Esophagus squamous epithelium (tissue), 5 donors: ENCODE measurements at regions not wholly inside any gene's neighbourhood (a gene's known extent, or its start where the extent isn't known, plus 50 kb on each side); places are given as distances from the start of the nearest gene placed in this dataset.

Experiments used
- DNase-seq: peaks from one replicate; lab custom pipeline; 2025; lab: John Stamatoyannopoulos, UW
- H3K27ac ChIP-seq, 4 donors: fragments of 200-600 bp; sonication (generic); one replicate each; pipeline ENCODE4 v1.5.1; 2016 to 2019; ENCODE audit warnings: mild to moderate bottlenecking in 1 of 4
- H3K27me3 ChIP-seq, 4 donors: fragments of 200-600 bp; sonication (generic); 1 replicate in 3 of 4; 2 replicates in 1 of 4; pipeline versions ENCODE4 v1.5.1 to v1.6.0; 2017 to 2021; ENCODE audit warnings: antibody characterized with exemption in 1 of 4
- H3K36me3 ChIP-seq, 3 donors: fragments of 200-600 bp; sonication (generic); one replicate each; pipeline ENCODE4 v1.5.1; 2016 to 2019
- H3K4me1 ChIP-seq, 3 donors: fragments of 200-600 bp; sonication (generic); one replicate each; pipeline ENCODE4 v1.5.1; 2017 to 2019
- H3K4me3 ChIP-seq, 4 donors: fragments of 200-600 bp; sonication (generic); 1 replicate in 3 of 4; 2 replicates in 1 of 4; pipeline ENCODE4 v1.5.1; 2016 to 2019; ENCODE audit warnings: mild to moderate bottlenecking in 2 of 4, moderate library complexity in 1 of 4
- H3K9me3 ChIP-seq, 3 donors: fragments of 200-600 bp; sonication (generic); one replicate each; pipeline ENCODE4 v1.5.1; 2016 to 2019
- CTCF ChIP-seq, 6 experiments: fragments of 450-650 bp in 4 of 6; fragments of 200-600 bp in 2 of 6; sonication (generic) in 2 of 6; IDR thresholded peaks; one replicate each; pipeline ENCODE4 v1.5.1; 2016 to 2019; ENCODE audit warnings: antibody characterized with exemption in 6 of 6, mild to moderate bottlenecking in 4 of 6, moderate library complexity in 4 of 6
- POLR2A ChIP-seq, 4 donors: fragments of 450-650 bp; IDR thresholded peaks; one replicate each; pipeline ENCODE4 v1.6.1; 2017; ENCODE audit warnings: antibody characterized with exemption in 4 of 4, mild to moderate bottlenecking in 4 of 4, moderate library complexity in 3 of 4
- WGBS, 2 donors: methylation state at CpG; one replicate each; pipeline ENCODE4 v1.1.5; 2018; 5-methylcytosine and 5-hydroxymethylcytosine counted together
- intact Hi-C: fragments of 100-400 bp; cut with DNase I; formaldehyde crosslinking; loops from one replicate; pipeline ENCODE4 v1.15.0; 2022
- donor health status: DM: yes; HTN: yes; CAD: no.

- Histone ChIP-seq H3K9me3 (no peaks in the 10 kb centered on the region), H3K27me3 (no peaks in the 10 kb centered on the region), H3K4me1 (no peaks in the 10 kb centered on the region), H3K4me3 (no peak overlapping the region), H3K27ac (no peak overlapping the region), H3K36me3 (no peaks in the 10 kb centered on the region)
- no peak for TF ChIP-seq CTCF (IDR thresholded peaks at IDR 0.05)
- no peak for TF ChIP-seq POLR2A (IDR thresholded peaks at IDR 0.05)
- intact Hi-C loops, result no loop called here
- no peak for DNase-seq
- WGBS, 2 donors, result 55 to 63% methylated on average over 2 of the region's 2 CpGs
Observed at GRCh38 chr13:87311165-87311564, 360.0 kb upstream of the SLITRK5 start.

GRCh38 chr13:87314822-87315221 is 356.3 kb upstream of the SLITRK5 start:
- Histone ChIP-seq H3K36me3 (no peaks in the 10 kb centered on the region), H3K4me1 (no peaks in the 10 kb centered on the region), H3K27me3 (no peaks in the 10 kb centered on the region), H3K4me3 (no peak overlapping the region), H3K9me3 (no peaks in the 10 kb centered on the region), H3K27ac (no peak overlapping the region)
- intact Hi-C loops, result no loop called here
- WGBS, 2 donors, result 43 to 75% methylated on average over 1 of the region's 1 CpG
- TF ChIP-seq CTCF (IDR thresholded peaks at IDR 0.05) (no peak), POLR2A (IDR thresholded peaks at IDR 0.05) (no peak)
- DNase-seq, result no peak

- Histone ChIP-seq H3K36me3 (no peaks in the 10 kb centered on the region), H3K27ac (no peak overlapping the region), H3K4me1 (no peaks in the 10 kb centered on the region), H3K9me3 (no peaks in the 10 kb centered on the region), H3K27me3 (no peaks in the 10 kb centered on the region), H3K4me3 (no peak overlapping the region)
- DNase-seq, result no peak
- 75 to 89% methylated on average over 3 of the region's 3 CpGs for WGBS, 2 donors
- no peak for TF ChIP-seq CTCF (IDR thresholded peaks at IDR 0.05)
- no peak for TF ChIP-seq POLR2A (IDR thresholded peaks at IDR 0.05)
- intact Hi-C loops, result no loop called here
Observed at GRCh38 chr13:87322386-87322785, 348.8 kb upstream of the SLITRK5 start.

GRCh38 chr13:87324558-87324957 is 346.6 kb upstream of the SLITRK5 start:
- H3K9me3 ChIP-seq, result no peaks in the 10 kb centered on the region
- no peaks in the 10 kb centered on the region for H3K36me3 ChIP-seq
- no peak for TF ChIP-seq CTCF (IDR thresholded peaks at IDR 0.05)
- TF ChIP-seq POLR2A (IDR thresholded peaks at IDR 0.05), result no peak
- no peaks in the 10 kb centered on the region for H3K27me3 ChIP-seq
- intact Hi-C loops, result no loop called here
- 75 to 78% methylated on average over 3 of the region's 3 CpGs for WGBS, 2 donors
- no peak overlapping the region for H3K27ac ChIP-seq
- peaks cover 0 to 7% (median 0%) of the 10 kb centered on the region in 3 donors for H3K4me1 ChIP-seq
- no peak for DNase-seq
- H3K4me3 ChIP-seq, result no peak overlapping the region

GRCh38 chr13:87331178-87331577 is 340.0 kb upstream of the SLITRK5 start:
- Histone ChIP-seq H3K9me3 (no peaks in the 10 kb centered on the region), H3K36me3 (no peaks in the 10 kb centered on the region), H3K4me1 (peaks cover 0 to 26% (median 0%) of the 10 kb centered on the region in 3 donors), H3K4me3 (no peak overlapping the region), H3K27ac (peak overlapping the region in 1 of 4 donors; percentile 45), H3K27me3 (no peaks in the 10 kb centered on the region)
- intact Hi-C loops, result no loop called here
- WGBS, 2 donors, result 10 to 38% methylated on average over 3 of the region's 3 CpGs
- TF ChIP-seq POLR2A (IDR thresholded peaks at IDR 0.05), result no peak
- TF ChIP-seq CTCF (IDR thresholded peaks at IDR 0.05), result no peak
- DNase-seq, result no peak
